ENCODE measurements at regions not wholly inside any gene's neighbourhood (a gene's known extent, or its start where the extent isn't known, plus 50 kb on each side); places are given as distances from the start of the nearest gene placed in this dataset.
A peak's percentile ranks its signal among the peaks of the same experiment; 100 is the strongest.

GRCh38 chr3:141669434-141669833 lies 68.7 kb upstream of the RNF7 start:
- DNase-seq: no peak

GRCh38 chr3:141677701-141678100 lies 60.4 kb upstream of the RNF7 start:
- intact Hi-C loops (cut with DNase I): no loop called here
- ATAC-seq (ENCODE audit: poor library complexity) (no peak), DNase-seq (no peak)

More at GRCh38 chr3:141669434-141669833, 68.7 kb upstream of the RNF7 start:
- ATAC-seq (ENCODE audit: poor library complexity): no peak
- intact Hi-C loops (cut with DNase I): no loop called here

GRCh38 chr3:141680620-141681389 lies 57.3 kb upstream of the RNF7 start:
- ATAC-seq (ENCODE audit: poor library complexity): no peak

GRCh38 chr3:141681390-141681780 lies 56.7 kb upstream of the RNF7 start:
- DNase-seq: no peak
- intact Hi-C loops (cut with DNase I): no loop called here
- ATAC-seq (ENCODE audit: poor library complexity): no peak

More at GRCh38 chr3:141680620-141681389, 57.3 kb upstream of the RNF7 start:
- intact Hi-C loops (cut with DNase I): no loop called here
- no peak for DNase-seq

- intact Hi-C loops (cut with DNase I): no loop called here
Observed at GRCh38 chr3:141682007-141682406, 56.1 kb upstream of the RNF7 start.

GRCh38 chr3:141682921-141683320 lies 55.2 kb upstream of the RNF7 start:
- intact Hi-C loops (cut with DNase I): no loop called here
- ATAC-seq (ENCODE audit: poor library complexity) (no peak), DNase-seq (no peak)

More at GRCh38 chr3:141682007-141682406, 56.1 kb upstream of the RNF7 start:
- ATAC-seq (ENCODE audit: poor library complexity): no peak
- no peak for DNase-seq

GRCh38 chr3:141684758-141685157 lies 53.3 kb upstream of the RNF7 start:
- intact Hi-C loops (cut with DNase I): no loop called here
- ATAC-seq (ENCODE audit: poor library complexity) (no peak), DNase-seq (no peak)

- intact Hi-C loops (cut with DNase I): no loop called here
- peak; percentile 96 for ATAC-seq (ENCODE audit: poor library complexity)
- DNase-seq: peak; percentile 80
Observed at GRCh38 chr3:141686466-141687291, 51.4 kb upstream of the RNF7 start.

Measured in Right ventricle myocardium superior (tissue), 1 donor.